ENCODE measurements at regions not wholly inside any gene's neighbourhood (a gene's known extent, or its start where the extent isn't known, plus 50 kb on each side); places are given as distances from the start of the nearest gene placed in this dataset.
"Not testable (repeated sequence)": the region's sequence is repeated elsewhere in the genome, so short reads cannot be mapped to it uniquely, and the experiment has no call there.

DNA sequence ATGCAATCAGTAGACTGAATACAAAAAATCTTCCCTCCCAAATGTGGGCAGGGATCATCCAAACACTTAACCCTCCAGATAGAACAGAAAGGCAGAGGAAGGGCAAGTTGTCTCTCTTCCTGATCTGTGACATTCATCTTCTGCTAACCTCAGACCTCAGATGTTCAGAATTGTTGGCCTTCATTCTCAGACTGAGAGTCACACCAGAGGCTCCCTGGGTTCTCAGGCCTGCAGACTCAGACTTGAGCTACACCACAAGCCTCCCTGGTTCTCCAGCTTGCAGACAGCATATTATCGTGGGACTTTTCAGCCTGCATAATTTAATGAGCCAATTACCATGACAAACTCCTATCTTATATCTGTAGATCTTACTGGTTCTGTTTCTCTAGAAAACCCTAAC, 1471.6 kb upstream of the ADGRL3 start:
- DNase-seq, result no peak

DNA sequence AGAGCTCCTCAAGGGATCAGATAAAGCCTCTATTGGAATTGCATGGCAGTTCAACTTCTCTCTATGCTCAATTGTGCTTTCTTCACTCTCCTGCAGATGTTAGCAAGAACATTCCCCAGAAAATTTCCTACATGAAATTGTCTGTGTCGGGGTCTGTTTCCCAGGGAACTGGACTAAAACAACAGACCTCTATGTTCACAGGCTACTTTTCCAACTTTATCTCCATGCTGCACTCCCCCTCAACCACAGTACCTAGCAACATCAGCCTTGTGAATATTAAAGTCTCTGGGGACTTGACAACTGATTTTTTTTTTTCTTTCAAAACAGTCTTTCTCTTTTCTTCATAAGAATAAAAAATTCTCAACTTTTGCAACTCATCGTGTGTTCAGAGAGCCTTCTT, 1470.8 kb upstream of the ADGRL3 start:
- DNase-seq, result no peak

DNA sequence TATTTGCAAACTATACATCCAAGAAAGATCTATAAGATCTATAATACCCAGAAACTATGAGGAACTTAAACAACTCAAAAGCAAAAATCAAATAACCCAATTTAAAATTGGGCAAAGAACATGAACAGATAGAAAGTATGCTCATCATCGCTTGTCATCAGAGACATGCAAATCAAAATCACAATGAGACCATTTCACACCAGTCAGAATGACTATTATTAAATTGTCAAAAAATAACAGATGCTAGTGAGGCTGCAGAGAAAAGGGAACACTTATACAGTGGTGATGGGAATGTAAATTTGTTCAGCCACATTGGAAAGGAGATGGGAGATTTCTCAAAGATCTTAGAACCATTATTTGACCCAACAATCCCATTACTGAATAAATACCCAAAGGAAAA, 1451.7 kb upstream of the ADGRL3 start:
- no peak for DNase-seq

DNA sequence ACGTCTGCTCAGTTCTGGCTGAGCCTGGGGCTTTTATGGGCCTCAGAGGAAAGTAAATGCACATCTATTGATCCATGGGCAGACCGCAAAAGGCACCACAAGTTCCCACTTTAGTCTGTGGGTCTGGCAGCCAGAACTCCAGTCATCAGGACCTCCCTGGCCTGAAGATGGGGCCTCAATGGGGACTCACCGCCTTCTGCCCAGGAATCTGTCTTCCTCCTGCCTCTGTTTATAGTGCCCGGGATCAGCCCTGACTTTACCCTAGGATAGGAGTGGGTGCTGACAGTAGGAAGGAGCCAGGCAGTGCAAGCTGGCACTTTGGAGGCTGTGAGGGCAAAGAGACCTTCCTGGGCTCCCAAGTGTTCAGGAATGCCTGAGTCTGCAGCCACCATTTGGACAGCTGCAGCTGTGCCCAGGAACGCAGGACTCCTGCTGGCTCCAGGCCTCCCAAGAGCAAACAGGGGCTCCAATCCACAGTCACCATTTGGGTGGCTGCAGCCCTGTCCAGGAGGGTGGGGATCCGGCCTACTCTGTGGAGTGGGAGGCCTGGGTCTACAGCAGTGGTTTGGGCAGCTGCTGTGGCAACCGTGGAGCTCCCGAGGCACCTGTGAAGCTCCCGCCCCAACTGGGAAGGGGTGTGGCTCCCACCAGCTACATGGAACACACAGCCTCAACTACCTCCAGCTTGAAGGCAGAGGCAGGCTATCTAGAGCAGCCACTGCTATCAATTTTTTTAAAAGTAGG, 1440.9 kb upstream of the ADGRL3 start:
- no peak for DNase-seq

DNA sequence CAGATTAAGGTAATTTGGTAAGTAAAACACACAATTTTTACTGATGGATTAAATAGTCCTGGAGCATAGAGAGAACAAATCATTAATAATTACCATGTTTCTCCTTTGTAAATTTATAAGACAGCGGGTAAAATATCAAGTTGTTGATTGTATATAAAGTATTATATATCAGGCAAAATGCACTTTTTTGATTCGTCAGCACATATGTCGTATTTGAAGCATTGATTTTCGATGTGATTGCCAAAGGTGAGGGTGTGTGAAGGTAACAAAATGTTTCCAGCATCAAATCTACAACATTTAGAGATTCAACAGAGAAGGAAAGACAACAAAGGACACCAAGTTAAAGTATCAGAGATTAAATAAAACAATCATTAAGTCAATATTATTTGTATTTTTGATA, 1437.8 kb upstream of the ADGRL3 start:
- no peak for DNase-seq

DNA sequence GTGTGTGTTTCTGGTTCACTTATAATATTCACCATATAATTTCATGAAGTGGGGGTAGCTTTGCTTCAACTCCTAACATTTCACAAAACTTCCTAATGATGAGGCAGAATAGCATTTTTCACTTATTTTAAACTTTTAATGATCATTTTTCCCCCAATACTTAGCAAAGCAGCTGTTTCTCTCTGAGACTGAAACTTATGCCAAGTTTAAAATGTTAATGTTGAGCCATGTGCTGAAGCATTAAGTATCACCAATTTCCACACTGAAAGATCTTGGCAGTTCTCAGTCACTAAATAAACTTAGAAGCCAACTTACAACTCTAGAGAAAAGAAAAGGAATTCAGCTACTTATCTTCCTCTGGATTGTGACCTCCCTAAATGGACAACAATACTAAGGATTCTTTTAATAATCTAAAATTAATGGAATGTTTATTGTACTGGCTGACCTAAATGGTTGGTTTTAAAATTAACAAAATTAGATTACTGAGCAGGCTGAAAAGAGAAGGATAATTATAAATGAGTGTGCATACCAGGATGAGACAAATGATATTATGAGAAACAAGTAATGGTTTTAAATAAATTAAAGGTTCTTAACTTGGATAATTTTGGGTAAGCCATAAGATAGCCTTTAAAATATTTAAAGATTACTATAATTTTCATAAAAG, 1429.4 kb upstream of the ADGRL3 start:
- DNase-seq, result no peak

DNA sequence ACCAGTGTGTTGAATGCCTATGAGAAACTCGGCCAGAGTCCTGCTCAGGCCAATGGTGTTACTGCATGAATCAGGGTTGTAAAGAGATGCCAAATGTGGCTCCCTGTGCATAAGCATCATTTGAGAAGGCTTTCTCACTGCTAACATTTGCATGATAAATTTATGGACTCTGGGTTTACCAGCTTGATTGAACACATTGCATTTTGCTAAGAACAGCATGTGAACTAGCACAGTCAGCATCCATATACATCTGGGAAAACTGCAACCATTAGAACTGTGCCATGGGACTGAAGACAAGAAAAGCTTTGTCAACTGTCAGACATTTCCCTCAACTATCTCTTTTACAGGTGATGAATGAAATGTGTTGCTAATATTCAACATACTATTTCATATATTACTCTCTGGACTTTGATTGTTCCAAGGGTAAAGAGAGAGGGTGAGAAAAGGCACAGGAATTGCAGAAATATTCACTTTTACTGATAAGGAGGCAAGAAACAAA, 1427.4 kb upstream of the ADGRL3 start:
- no peak for DNase-seq

DNA sequence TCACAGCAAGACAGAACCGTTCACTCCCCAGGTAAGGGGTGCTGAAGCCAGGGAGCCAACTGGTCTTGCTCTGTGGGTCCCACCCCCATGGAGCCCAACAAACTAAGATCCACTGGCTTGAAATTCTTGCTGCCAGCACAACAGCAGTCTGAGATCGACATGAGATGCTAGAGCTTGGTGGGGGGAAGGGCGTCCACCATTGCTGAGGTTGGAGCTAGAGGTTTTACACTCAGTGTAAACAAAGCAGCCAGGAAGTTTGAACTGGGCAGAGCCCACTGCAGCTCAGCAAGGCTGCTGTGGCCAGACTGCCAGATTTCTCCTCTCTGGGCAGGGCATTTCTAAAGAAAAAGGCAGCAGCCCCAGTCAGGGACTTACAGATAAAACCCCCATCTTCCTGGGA, 1419.9 kb upstream of the ADGRL3 start:
- DNase-seq, result not testable (repeated sequence)

DNA sequence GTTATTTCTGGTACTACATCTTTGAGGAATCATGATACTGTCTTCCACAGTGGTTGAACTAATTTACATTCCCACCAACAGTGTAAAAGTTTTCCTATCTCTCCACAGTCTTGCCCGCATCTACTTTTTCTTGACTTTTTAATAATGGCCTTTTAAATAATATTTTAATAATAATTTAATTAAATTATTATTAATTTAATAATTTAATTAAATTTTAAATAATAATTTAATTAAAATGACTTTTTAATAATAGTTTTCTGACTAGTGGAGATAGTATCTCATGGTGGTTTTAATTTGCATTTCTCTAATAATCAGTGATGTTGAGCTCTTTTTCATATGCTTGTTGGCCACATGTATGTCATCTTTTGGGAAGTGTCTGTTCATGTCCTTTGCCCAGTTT, 1395.0 kb upstream of the ADGRL3 start:
- no peak for DNase-seq

DNA sequence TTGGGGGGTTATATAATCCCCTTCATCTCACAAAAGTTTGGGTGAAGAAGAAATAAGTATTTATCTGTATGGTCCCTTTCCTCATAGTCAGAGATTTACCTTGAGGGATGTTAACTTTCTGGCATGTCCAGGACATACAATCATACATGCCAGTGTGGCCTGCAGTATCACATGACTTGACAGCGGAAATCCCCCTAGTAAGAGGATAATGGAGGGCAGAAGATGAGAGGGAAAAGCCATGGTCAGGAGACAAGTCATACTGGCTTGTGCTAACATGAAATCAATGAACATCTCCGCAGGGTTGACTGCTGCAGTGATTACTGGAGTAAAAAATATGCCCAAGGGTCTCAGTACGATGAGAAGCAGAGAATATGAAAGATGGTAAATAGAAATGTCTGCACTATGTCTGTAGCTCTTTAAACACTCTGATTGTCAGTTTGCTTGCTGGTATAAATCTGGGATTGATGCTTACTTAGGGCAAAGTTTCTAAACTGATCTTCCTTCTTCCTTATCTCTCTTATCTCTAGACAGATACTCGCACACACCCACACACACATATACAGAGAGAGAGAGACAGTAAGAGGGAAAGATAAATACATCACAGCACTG, 1385.6 kb upstream of the ADGRL3 start:
- no peak for DNase-seq

DNA sequence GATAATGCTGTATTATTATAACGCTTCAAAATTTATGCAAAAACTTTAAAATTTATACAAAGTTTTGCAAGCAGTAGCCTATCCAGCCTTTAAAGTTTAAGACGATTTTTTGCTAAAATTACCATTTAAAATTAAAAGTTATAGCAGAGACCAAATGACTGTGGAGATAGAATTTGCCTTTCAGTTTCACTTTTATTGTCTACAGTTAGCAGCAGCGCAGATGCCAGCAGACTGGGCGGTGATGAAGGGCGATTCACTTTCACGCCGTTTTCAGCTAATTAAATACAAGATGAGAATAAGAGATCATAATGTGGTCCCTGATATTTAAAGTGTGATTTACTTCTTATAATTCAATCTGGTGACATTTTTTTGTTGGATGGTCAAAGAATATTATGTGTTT, 1381.5 kb upstream of the ADGRL3 start:
- DNase-seq, result no peak

DNA sequence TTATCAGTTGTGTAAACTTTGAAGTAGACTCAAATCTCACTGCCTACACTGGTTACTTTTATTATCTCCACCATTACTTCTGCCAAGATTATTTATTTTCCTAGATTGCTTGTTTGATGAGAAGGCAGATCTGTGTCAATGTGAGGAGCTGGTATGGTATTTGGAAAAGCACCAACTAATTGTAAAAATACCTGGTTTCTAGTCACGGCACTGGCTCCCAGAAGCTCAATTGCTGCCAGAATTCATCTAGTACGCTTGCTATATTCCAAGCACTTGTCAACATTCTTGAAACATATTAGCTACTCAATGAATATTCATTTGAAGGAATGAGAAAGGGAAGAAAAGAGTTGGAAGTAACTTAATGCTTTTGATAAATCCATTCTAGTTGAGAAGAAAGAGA, 1376.8 kb upstream of the ADGRL3 start:
- no peak for DNase-seq

DNA sequence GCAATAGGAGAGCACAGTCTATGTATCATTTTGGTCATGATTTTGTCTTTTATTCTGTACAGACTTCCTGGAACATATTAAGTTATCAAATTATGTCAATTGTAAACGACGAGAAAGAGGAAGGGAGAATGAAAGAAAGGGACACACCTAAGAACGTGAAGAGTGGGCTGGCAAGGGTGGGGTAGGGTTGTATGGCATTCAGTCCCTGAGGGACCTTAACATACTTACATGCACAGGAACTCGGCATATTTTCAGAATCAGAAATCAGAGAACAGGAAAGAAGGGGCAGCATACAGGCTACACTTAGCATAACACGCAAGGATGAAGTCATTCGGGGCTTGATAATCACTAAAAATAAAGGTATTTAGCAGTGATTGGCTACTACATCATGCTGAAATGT, 1375.0 kb upstream of the ADGRL3 start:
- DNase-seq, result no peak

DNA sequence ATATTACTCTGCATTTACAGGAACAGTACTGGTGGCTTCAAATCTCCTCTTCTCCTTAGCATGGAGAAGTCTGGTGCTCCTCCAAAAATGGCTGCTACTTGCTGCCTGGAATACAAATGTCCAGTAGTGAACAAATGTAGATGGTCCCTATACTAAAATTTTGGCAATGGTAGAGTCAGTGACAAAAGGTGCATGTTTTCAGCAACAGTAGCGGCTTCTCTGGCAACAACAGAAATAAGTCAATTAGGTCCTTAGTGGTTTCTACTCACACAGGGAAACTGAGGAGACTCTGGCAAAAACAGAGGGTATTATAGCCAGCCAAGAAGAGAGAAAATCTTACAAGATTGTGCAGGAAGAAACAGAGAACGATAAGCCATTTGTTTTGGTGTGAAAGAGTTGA, 1368.4 kb upstream of the ADGRL3 start:
- no peak for DNase-seq

DNA sequence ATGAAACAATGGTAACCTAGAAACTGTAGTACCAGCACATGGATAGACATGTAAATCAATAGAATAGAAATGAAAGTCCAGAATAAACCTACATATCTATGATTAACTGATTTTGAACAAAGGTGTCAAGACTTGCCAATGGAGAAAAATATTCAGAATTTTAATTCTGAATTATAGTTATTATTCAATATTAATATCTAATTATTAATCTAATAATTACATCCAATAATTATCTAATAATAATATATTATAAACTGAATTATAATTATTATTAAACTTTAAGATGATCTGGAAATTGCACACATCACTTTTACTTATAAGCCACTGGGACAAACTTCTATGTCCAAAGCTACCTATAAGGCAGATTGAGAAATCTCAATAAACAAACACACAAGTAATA, 1365.2 kb upstream of the ADGRL3 start:
- DNase-seq, result no peak

DNA sequence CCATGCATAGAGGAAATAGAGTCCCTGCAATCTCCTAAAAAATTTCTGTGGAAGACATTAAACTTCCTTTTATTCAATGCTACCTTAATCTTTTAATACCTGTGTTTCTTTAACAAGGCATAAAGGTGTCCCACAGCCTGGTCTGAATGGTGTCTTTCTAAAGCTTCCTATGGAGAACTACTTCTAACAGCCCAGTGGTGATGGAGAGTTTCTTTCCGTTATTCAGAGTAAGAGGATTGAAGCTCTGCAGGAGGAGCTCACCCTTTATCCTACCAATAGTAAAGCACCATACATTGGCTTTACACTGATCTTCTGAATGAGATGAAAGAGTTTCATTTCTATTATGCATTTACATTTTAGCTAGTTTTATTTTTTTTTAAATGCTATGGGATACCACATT, 1362.4 kb upstream of the ADGRL3 start:
- no peak for DNase-seq

DNA sequence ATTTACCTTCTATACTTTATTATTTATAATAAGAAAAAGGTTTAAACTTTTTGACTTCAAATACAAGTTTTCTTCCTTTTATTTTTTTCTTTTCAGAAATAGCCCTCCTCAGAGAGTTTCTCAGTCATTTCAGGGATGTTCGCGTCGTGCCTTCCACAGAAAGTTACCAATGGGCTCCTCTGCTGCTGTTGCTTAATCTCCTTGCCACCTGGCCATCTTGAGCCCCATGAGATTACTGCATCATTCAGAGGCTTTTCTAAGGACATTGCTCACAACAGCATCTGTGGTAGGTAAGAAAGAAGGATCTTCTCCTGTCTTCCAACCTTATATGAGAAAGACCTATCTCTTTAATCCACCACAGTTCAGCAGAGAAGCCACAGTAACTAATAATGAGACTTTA, 1361.9 kb upstream of the ADGRL3 start:
- no peak for DNase-seq

DNA sequence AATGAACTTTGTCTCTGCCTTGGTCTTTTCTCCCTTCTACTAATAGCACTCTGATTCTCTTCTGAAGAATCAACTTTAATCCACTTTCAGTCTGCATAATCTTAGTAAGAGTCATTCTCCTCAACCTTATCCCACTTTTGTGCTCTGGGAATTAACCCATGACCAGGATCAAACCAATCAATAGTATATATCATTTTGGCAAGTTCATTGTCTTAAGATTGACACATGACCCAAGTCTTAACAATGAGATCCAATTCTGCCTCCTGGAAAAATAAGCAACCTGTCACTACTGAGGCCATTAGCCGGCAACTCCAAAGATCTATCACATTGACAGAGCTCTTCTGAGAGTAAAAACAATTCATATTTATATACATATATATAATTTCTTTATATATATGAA, 1358.4 kb upstream of the ADGRL3 start:
- no peak for DNase-seq

DNA sequence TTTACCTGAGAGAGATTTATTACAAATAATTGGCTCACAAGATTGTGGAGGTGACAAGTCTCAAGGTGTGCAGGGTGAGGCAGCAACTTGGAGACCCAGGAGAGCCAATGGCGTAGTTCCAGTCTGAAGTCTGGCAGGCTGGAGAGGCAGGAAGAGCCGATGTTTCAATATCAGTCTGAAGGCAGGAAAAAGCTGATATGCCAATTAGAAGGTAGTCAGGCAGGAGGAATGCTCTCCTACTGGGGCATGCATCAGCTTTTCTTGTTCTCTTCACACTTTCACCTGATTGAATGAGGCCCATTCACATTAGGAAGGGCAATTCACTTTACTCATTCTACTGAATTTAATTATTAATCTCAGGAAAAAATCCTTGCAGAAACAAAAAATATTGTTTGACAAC, 1351.7 kb upstream of the ADGRL3 start:
- DNase-seq, result no peak

DNA sequence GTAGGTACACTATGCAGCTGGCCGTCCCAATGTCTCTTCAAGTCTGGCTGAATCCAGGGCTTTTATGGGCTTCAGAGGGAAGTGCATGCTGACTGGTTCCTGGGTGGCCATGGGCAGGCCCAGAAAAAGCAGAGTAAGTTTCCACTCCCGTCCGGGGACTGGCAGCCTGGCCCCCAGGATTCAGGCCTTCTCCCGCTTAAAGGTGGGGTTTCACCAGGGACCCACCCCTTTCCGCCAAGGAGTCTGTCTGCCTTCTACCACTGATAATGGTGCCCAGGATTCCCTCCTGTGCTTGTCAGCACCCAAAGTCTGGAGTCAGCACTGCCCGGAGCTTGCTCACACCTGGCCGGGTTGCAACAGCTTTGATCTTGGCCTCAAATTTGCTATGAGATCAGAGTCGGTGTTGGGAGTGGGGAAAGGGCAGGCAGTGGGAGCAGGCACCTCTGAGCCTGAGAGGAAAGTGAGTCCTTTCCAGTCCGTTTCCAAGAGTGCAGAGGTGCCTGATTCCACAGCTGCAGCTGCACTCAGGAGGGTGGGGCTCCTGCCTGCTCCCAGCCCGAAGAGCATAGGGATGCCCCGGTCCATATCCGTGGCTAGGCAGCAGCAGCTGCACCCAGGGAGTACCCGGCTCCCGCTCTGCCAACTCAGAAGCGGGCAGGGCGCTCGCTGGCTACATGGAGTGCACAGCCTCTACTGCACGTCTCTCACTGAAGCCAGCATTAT, 1344.3 kb upstream of the ADGRL3 start:
- DNase-seq, result no peak

DNA sequence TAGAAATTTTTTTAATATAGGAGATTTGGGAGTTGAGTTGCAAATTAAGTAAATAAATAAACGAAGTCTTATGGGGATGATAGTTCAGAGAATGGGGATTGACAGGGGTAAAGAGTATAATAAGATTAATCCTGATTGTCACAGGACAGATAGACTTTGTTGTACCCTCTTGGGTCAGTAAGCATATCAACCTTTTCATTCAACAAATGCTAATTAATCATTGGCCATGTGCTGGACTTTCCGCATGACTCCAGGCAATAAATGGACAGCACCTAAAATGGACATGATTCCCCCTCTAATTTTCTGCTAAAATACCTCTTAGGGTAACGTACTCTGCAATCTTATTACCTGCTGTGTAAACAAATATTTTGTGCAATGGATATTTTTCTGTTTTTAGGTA, 1331.1 kb upstream of the ADGRL3 start:
- no peak for DNase-seq

DNA sequence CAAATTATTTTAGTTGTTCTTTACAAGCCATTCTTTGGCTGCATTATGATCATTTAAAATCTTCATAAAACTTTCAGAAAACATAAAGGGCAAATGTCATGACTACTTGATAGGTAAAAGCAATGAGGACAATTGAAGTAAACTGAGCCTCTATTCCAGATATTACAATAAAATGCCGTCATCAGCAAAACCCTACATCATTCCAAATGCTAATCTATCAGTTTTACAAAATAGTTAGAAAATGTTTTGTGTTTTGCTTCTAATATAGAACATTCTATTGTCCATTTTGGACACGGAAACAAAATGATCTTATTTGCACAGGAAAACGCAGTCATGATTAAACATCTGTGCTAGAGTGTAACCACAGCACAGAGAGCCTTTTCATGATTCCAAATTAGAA, 1330.6 kb upstream of the ADGRL3 start:
- no peak for DNase-seq

DNA sequence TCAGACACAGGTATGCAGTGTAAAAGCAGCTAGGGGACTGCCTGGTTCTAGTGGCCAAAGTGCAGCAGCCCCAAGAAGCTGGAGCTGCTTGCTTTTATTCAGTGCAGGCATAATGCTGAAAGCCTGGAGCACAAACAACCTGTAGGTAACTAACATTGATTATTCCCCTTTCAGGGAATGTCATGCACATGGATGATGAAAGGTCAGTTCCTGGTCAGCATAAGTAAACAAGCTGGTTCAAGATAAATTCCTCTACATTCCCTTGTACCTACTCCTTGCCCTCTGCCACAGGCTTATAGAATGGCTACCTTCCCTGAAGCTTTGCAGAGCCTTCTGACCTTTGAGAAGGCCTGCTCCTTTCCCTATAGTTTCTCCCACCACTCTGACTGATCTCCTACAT, 1318.5 kb upstream of the ADGRL3 start:
- DNase-seq, result no peak

DNA sequence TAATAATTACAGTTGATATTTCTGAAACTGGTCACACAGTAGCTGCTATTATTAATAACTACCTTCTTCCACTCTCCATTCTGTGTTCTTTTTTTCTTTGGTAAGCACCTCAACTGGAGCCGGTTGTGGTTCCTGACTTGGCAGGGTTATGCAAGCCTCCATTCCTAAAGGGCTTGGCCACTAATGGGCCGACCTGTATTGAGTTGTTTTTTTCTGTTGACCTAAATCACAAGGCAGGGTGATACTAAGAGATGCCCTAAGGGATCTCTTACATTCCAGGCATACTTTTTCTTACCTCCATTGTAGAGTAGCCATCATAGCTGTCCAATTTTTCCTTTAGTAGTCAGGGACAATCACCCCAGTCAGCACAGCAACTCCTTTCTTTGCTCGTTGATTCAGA, 1295.8 kb upstream of the ADGRL3 start:
- no peak for DNase-seq
